ENCODE measurements at regions not wholly inside any gene's neighbourhood (a gene's known extent, or its start where the extent isn't known, plus 50 kb on each side); places are given as distances from the start of the nearest gene placed in this dataset.

DNA sequence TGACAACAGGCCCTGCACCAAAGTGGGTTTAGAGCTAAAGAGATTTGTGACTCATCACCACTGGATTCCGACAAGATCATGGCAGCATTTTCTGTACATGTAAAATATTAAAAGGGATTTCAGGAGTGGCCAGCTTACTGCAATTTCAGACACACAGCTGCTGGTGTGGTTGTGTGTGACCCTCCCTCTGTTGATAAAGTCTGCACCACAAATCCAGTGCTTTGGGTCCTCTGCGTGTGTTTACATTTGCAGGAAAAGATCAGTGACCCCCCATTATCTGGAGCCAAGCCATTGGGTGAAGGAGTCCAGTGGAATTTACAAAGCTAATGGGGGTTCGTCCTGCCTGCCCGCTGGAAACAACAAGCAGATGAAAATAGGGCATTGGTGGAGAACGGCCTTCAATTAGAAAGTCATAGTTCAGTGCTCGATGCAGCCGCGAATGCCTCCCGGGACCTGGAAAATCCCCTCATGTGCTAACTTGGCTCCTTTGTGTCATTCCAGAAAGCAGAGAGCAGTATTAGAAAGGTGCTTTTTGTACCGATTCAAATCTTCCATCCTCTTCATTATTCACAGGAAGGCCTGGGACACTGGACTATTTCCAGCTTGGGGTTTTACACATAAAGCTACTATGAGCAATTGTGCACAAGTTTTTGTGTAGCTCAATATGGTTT, 188.5 kb upstream of the TMEM132C start:
- TF ChIP-seq POLR2AphosphoS5 (IDR thresholded peaks at IDR 0.05; ENCODE audit: low read depth) (no peak), SPI1 (IDR thresholded peaks at IDR 0.05; ENCODE audit: borderline replicate concordance, low read depth) (no peak)
- TF ChIP-seq, protein P1, sequence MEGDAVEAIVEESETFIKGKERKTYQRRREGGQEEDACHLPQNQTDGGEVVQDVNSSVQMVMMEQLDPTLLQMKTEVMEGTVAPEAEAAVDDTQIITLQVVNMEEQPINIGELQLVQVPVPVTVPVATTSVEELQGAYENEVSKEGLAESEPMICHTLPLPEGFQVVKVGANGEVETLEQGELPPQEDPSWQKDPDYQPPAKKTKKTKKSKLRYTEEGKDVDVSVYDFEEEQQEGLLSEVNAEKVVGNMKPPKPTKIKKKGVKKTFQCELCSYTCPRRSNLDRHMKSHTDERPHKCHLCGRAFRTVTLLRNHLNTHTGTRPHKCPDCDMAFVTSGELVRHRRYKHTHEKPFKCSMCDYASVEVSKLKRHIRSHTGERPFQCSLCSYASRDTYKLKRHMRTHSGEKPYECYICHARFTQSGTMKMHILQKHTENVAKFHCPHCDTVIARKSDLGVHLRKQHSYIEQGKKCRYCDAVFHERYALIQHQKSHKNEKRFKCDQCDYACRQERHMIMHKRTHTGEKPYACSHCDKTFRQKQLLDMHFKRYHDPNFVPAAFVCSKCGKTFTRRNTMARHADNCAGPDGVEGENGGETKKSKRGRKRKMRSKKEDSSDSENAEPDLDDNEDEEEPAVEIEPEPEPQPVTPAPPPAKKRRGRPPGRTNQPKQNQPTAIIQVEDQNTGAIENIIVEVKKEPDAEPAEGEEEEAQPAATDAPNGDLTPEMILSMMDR (IDR thresholded peaks at IDR 0.05; ENCODE audit: insufficient read depth, low read length), result no peak

Measured in HL-60 (cell line).